Right lobe of liver (tissue), 6 donors: ENCODE measurements at regions not wholly inside any gene's neighbourhood (a gene's known extent, or its start where the extent isn't known, plus 50 kb on each side); places are given as distances from the start of the nearest gene placed in this dataset.

Experiments used
- ATAC-seq, 4 donors: fragments of 200-7000 bp; cut with Tn5 transposase; one replicate each; pipeline ENCODE4 v1.9.1; 2020; ENCODE audit warnings: mild to moderate bottlenecking in 4 of 4, moderate library complexity in 4 of 4
- DNase-seq, 3 donors: peaks; one replicate each; pipeline ENCODE4 v3.0.0-alpha.2; 2020
- H3K27ac ChIP-seq, 3 donors: fragments of 200-600 bp; one replicate each; pipeline ENCODE4 v1.8.0; 2022
- H3K27me3 ChIP-seq, 2 donors: fragments of 200-600 bp; one replicate each; pipeline ENCODE4 v1.8.0; 2022
- H3K36me3 ChIP-seq, 4 donors: fragments of 200-600 bp; sonication (generic) in 1 of 4; one replicate each; pipeline versions ENCODE4 v1.5.1 to v1.8.0; 2017 to 2022; ENCODE audit warnings: control low read depth in 1 of 4
- H3K4me1 ChIP-seq, 4 donors: fragments of 200-600 bp; sonication (generic) in 1 of 4; one replicate each; pipeline versions ENCODE4 v1.5.1 to v1.8.0; 2017 to 2022; ENCODE audit warnings: control low read depth in 1 of 4
- H3K4me3 ChIP-seq, 3 donors: fragments of 200-600 bp; one replicate each; pipeline ENCODE4 v1.8.0; 2022
- H3K9me3 ChIP-seq, 4 donors: fragments of 200-600 bp; sonication (generic) in 1 of 4; one replicate each; pipeline versions ENCODE4 v1.5.1 to v1.8.0; 2017 to 2022; ENCODE audit warnings: control low read depth in 1 of 4
- POLR2A ChIP-seq: fragments of 450-650 bp; IDR thresholded peaks from one replicate; pipeline ENCODE4 v1.6.1; 2017; ENCODE audit warnings: antibody characterized with exemption, mild to moderate bottlenecking
- WGBS: methylation state at CpG from one replicate; pipeline ENCODE4 v1.1.6; 2018; ENCODE audit warnings: low coverage, low lambda C conversion rate; ENCODE audit not compliant: insufficient coverage; ENCODE audit errors: missing lambda C conversion rate; 5-methylcytosine and 5-hydroxymethylcytosine counted together
- intact Hi-C, 2 donors: fragments of 100-400 bp; cut with DNase I; formaldehyde crosslinking; loops; one replicate each; pipeline versions ENCODE4 v1.11.2 to v1.14.1; 2022
- TF ChIP-seq, protein P1 (sequence below), 4 donors: fragments of 200-600 bp in 3 of 4; fragments of 450-650 bp in 1 of 4; IDR thresholded peaks; one replicate each; pipeline versions ENCODE4 v1.5.1 to v1.8.0; 2016 to 2022; ENCODE audit warnings: antibody characterized with exemption in 4 of 4, mild to moderate bottlenecking in 2 of 4
- donor health status: DM: no; HTN: yes; CAD: no.
- donor health status: DM: no; HTN: no; CAD: no.
- donor health status: DM: no; HTN: no; CAD: no.
- donor health status: DM: no; HTN: yes; CAD: no.
- donor health status: DM: no; HTN: yes; CAD: no.

DNA sequence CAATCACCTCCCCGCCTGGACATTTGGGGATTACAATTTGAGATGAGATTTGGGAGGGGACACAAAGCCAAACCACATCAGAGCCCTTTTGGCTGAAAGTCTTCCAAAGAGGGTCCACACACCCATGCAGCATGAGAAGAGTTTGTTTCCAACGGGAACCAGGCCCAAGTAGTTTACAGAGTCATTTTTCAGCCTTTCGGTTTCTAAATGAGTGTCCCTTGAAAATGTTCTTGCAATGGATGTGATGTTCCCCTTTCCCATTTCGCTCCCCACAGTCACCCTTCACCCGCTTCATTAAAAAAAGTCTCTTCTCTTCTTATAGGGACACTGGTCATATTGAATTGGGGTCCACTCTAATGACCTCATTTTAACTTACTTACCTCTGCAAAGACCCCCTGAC lies 157.4 kb downstream of the ARL4C start:
- ATAC-seq = peak in 3 of 4 donors; percentile 17 to 37 (median 36)
- Histone ChIP-seq H3K9me3 (no peaks in the 10 kb centered on the region), H3K4me1 (no peaks in the 10 kb centered on the region), H3K27ac (no peak overlapping the region), H3K36me3 (no peaks in the 10 kb centered on the region), H3K27me3 (no peaks in the 10 kb centered on the region), H3K4me3 (no peak overlapping the region)
- 81% methylated on average over 5 of the region's 5 CpGs for WGBS
- DNase-seq = no peak
- intact Hi-C loops = no loop called here
- TF ChIP-seq, protein P1, sequence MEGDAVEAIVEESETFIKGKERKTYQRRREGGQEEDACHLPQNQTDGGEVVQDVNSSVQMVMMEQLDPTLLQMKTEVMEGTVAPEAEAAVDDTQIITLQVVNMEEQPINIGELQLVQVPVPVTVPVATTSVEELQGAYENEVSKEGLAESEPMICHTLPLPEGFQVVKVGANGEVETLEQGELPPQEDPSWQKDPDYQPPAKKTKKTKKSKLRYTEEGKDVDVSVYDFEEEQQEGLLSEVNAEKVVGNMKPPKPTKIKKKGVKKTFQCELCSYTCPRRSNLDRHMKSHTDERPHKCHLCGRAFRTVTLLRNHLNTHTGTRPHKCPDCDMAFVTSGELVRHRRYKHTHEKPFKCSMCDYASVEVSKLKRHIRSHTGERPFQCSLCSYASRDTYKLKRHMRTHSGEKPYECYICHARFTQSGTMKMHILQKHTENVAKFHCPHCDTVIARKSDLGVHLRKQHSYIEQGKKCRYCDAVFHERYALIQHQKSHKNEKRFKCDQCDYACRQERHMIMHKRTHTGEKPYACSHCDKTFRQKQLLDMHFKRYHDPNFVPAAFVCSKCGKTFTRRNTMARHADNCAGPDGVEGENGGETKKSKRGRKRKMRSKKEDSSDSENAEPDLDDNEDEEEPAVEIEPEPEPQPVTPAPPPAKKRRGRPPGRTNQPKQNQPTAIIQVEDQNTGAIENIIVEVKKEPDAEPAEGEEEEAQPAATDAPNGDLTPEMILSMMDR (IDR thresholded peaks at IDR 0.05) = no peak
- TF ChIP-seq POLR2A = no peak

DNA sequence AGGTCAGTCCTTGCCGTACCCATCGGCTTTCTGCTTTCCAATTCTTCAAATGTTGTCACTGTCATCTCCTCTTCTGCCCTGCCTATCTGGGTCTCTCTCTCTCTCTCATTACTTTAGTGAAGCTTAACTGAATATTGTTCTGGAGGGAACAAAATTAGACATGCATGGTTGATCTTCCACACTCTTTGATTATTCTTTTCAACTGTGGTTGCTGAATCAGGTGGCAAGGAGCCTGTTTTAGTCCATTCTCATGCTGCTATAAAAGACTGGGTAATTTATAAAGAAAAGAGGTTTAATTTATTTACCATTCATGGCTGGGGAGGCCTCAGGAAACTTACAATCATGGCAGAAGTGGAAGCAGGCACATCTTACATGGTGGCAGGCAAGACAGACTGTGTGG lies 157.9 kb downstream of the ARL4C start:
- TF ChIP-seq, protein P1 (IDR thresholded peaks at IDR 0.05) = no peak
- no peak for TF ChIP-seq POLR2A
- Histone ChIP-seq H3K4me3 (no peak overlapping the region), H3K4me1 (no peaks in the 10 kb centered on the region), H3K27ac (no peak overlapping the region), H3K27me3 (no peaks in the 10 kb centered on the region), H3K36me3 (no peaks in the 10 kb centered on the region), H3K9me3 (no peaks in the 10 kb centered on the region)
- DNase-seq (no peak), ATAC-seq (no peak)
- intact Hi-C loops = no loop called here
- WGBS = 100% methylated on average over 2 of the region's 2 CpGs

DNA sequence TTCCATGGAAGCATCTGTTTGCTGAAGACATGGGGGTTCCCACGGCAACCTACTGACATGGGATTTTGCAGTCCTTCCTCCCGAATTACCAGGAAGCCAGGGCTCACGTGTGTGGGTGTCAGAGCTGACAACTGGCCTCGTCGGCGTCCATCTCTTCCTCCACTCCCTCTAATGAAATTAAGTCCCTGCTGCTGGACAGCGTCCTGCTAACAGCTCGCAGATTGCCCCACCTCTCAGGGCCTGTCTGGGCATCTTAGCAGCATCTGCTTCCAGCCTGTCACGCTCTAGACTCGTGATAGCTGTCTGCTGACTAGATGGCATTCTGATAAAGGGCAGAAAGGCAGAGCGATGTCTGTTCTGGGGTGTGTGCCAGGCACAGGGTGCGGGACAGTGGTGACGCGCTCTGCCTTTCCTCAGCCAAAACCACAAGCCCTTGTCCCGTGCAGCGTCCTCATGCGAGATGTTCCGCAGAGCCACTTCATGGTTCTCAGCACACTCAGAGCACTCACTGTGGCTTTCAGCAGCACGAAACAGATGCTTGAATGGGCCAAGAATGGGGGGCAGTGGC lies 161.1 kb downstream of the ARL4C start:
- no peaks in the 10 kb centered on the region for H3K4me1 ChIP-seq
- no peaks in the 10 kb centered on the region for H3K9me3 ChIP-seq
- ATAC-seq (peak; percentile 70 to 86 (median 74)), DNase-seq (peak; percentile 64 to 76 (median 72))
- no peak overlapping the region for H3K27ac ChIP-seq
- WGBS = 30% methylated on average over 16 of the region's 19 CpGs
- intact Hi-C loops = no loop called here
- H3K27me3 ChIP-seq = no peaks in the 10 kb centered on the region
- TF ChIP-seq, protein P1 (IDR thresholded peaks at IDR 0.05) = no peak
- peak; percentile 40 for TF ChIP-seq POLR2A
- H3K36me3 ChIP-seq = no peaks in the 10 kb centered on the region
- H3K4me3 ChIP-seq = no peak overlapping the region

DNA sequence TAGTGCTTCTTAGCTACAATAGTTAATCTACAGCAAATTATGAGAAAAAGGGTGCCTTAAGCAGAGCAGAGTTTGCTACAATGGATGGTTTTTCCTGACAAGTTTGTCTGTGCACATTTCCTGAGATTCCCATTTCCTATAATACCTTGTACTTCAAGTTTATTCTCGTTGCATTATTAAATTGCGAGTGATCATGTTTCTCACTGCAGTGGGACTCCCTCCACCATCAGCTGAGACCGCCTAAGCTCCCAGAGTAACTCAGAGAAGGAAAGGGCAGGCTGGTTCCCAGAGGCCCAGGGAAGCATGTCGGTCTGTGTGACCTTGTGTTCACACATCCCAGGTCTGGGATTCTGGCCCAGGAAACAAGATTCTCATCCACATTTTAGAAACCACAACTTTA lies 162.1 kb downstream of the ARL4C start:
- ATAC-seq (no peak), DNase-seq (no peak)
- H3K4me3 ChIP-seq = no peak overlapping the region
- WGBS = 75% methylated on average over 4 of the region's 4 CpGs
- H3K9me3 ChIP-seq = no peaks in the 10 kb centered on the region
- H3K36me3 ChIP-seq = no peaks in the 10 kb centered on the region
- H3K27ac ChIP-seq = no peak overlapping the region
- TF ChIP-seq, protein P1 (IDR thresholded peaks at IDR 0.05) = no peak
- TF ChIP-seq POLR2A = no peak
- no peaks in the 10 kb centered on the region for H3K4me1 ChIP-seq
- H3K27me3 ChIP-seq = no peaks in the 10 kb centered on the region
- intact Hi-C loops = no loop called here

DNA sequence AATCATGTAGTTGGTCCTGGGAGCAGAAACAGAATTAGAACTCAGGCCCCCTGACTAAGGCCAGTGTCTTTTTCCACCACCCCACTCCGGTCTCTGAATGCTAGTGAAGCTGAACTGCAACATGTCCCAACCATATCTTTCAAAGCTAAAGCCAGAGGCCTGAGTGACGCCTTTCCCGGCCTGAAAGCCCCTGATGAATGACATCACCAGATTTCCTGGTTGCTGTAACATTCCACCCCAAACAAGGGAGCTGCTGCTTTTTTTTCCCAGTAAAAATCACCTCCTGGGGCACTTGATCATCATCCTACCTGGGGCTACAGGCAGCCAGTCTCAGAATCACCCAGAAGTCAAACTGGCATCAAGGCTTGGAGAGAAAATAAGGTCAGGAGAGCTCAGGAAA lies 162.7 kb downstream of the ARL4C start:
- Histone ChIP-seq H3K4me1 (no peaks in the 10 kb centered on the region), H3K27me3 (no peaks in the 10 kb centered on the region), H3K36me3 (no peaks in the 10 kb centered on the region), H3K9me3 (no peaks in the 10 kb centered on the region), H3K4me3 (no peak overlapping the region), H3K27ac (no peak overlapping the region)
- WGBS = 57% methylated on average over 1 of the region's 3 CpGs
- intact Hi-C loops = no loop called here
- no peak for TF ChIP-seq POLR2A
- TF ChIP-seq, protein P1 (IDR thresholded peaks at IDR 0.05) = no peak
- ATAC-seq = no peak
- no peak for DNase-seq
